GM12878 (cell line): ENCODE measurements at regions not wholly inside any gene's neighbourhood (a gene's known extent, or its start where the extent isn't known, plus 50 kb on each side); places are given as distances from the start of the nearest gene placed in this dataset.

Source experiments
- ATAC-seq: fragments of 200-7000 bp; cut with Tn5 transposase; 3 replicates; pipeline ENCODE4 v1.9.1; 2020; ENCODE audit warnings: mild to moderate bottlenecking, moderate library complexity
- BruUV-seq: library from RNA; stranded (reverse); fragments of 400-500 nt; replicated peaks from 2 replicates; lab custom pipeline; 2021; lab: Mats Ljungman, UMichigan
- CTCF ChIA-PET: fragments of 300-600 bp; sonication (Branson Sonifier 250); formaldehyde crosslinking; extraction: SDS; loops from one replicate; lab custom pipeline; 2021; ENCODE audit warnings: inconsistent platforms; lab: Yijun Ruan, JAX
- POLR2A ChIA-PET: fragments of 350-600 bp; formaldehyde crosslinking; extraction: SDS; loops from one replicate; lab custom pipeline; 2021; ENCODE audit warnings: inconsistent platforms; lab: Charles Lee
- RAD21 ChIA-PET: fragments of 300-600 bp; sonication (Branson Sonifier 250); formaldehyde crosslinking; loops from one replicate; lab custom pipeline; 2023; ENCODE audit warnings: antibody characterized with exemption; ENCODE audit not compliant: unreplicated experiment; lab: Charles Lee
- SMC1A ChIA-PET: fragments of 300-600 bp; sonication (Branson Sonifier 250); formaldehyde crosslinking; loops from one replicate; lab custom pipeline; 2023; ENCODE audit not compliant: unreplicated experiment, uncharacterized antibody; lab: Charles Lee
- DNase-seq: peaks from one replicate; pipeline ENCODE4 v3.0.0-alpha.2; 2011; ENCODE audit warnings: low read depth, low spot score
- FAIRE-seq: peaks from 3 replicates; lab custom pipeline; 2011; peaks lifted over from hg19 to GRCh38; lab: Jason Lieb, UNC
- H2AFZ ChIP-seq: 2 replicates; pipeline ENCODE4 v1.6.0; 2011; ENCODE audit warnings: low read depth, low read length, control low read depth; ENCODE audit not compliant: control insufficient read depth
- H3K27ac ChIP-seq: 2 replicates; pipeline ENCODE4 v1.5.1; 2011; ENCODE audit warnings: control low read depth; ENCODE audit not compliant: control insufficient read depth, insufficient read depth
- H3K27me3 ChIP-seq, 2 experiments: replicated peaks in 1 of 2; 2 replicates each; pipeline versions ENCODE4 v1.6.0 to v1.6.1; 2011; ENCODE audit warnings: low read length in 1 of 2; ENCODE audit not compliant: control insufficient read depth in 2 of 2, insufficient read depth in 2 of 2
- H3K36me3 ChIP-seq, 2 experiments: 2 replicates each; pipeline ENCODE4 v1.5.1; 2011; ENCODE audit warnings: low read length in 1 of 2; ENCODE audit not compliant: control insufficient read depth in 2 of 2, insufficient read depth in 2 of 2
- H3K4me1 ChIP-seq: 2 replicates; pipeline ENCODE4 v1.6.1; 2011; ENCODE audit warnings: mild to moderate bottlenecking, low read length, moderate library complexity, mixed read lengths; ENCODE audit not compliant: control insufficient read depth, insufficient read depth
- H3K4me2 ChIP-seq: 2 replicates; pipeline ENCODE4 v1.6.0; 2011; ENCODE audit warnings: control low read depth; ENCODE audit not compliant: control insufficient read depth, insufficient read depth
- H3K4me3 ChIP-seq: fragments of 200-600 bp; sonication (generic); 2 replicates; pipeline ENCODE4 v1.5.1; 2016
- H3K79me2 ChIP-seq: 2 replicates; pipeline ENCODE4 v1.6.0; 2011; ENCODE audit warnings: low read length; ENCODE audit not compliant: control insufficient read depth, insufficient read depth
- H3K9ac ChIP-seq: 2 replicates; pipeline ENCODE4 v1.8.0; 2011; ENCODE audit warnings: low read length, control low read depth, mixed read lengths; ENCODE audit not compliant: control insufficient read depth, insufficient read depth
- H3K9me3 ChIP-seq: replicated peaks from 3 replicates; pipeline ENCODE4 v1.5.1; 2011; ENCODE audit warnings: mild to moderate bottlenecking, low read length; ENCODE audit not compliant: control insufficient read depth, insufficient read depth
- H4K20me1 ChIP-seq: 2 replicates; pipeline ENCODE4 v1.6.0; 2011; ENCODE audit not compliant: control insufficient read depth, insufficient read depth
- ATF7 ChIP-seq: fragments of 450-650 bp; IDR thresholded peaks from 2 replicates; pipeline ENCODE4 v1.6.1; 2016; ENCODE audit warnings: low read depth, mild to moderate bottlenecking
- BACH1 ChIP-seq: fragments of 450-650 bp; IDR thresholded peaks from 2 replicates; pipeline ENCODE4 v1.6.1; 2017; ENCODE audit warnings: mild to moderate bottlenecking, borderline replicate concordance
- BCL11A ChIP-seq: IDR thresholded peaks from 2 replicates; pipeline ENCODE4 v1.6.1; 2011; ENCODE audit warnings: low read depth, low read length
- BCLAF1 ChIP-seq: fragments of 450-650 bp; IDR thresholded peaks from 2 replicates; pipeline ENCODE4 v1.6.1; 2017; ENCODE audit warnings: antibody characterized with exemption, mild to moderate bottlenecking, moderate library complexity
- CTCF ChIP-seq, 3 experiments: IDR thresholded peaks in 2 of 3; conservative IDR thresholded peaks in 1 of 3; 2 replicates each; pipeline ENCODE4 v1.5.1; 2011; ENCODE audit warnings: low read depth in 3 of 3, low read length in 3 of 3, mild to moderate bottlenecking in 3 of 3, control low read depth in 2 of 3, moderate library complexity in 2 of 3, inconsistent platforms in 1 of 3, mixed read lengths in 1 of 3; ENCODE audit not compliant: control insufficient read depth in 2 of 3, insufficient read depth in 1 of 3; ENCODE audit errors: extremely low read depth in 1 of 3
- ELK1 ChIP-seq: IDR thresholded peaks from 2 replicates; pipeline ENCODE4 v1.6.1; 2012; ENCODE audit warnings: low read depth, low read length, improper control_type of control experiment
- HSF1 ChIP-seq: fragments of 150-350 bp; IDR thresholded peaks from 2 replicates; pipeline ENCODE4 v1.6.1; 2014; ENCODE audit warnings: mild to moderate bottlenecking, low read depth, low read length
- KAT2A ChIP-seq: conservative IDR thresholded peaks from 2 replicates; pipeline ENCODE4 v1.6.1; 2011; ENCODE audit warnings: low read depth, low read length; ENCODE audit not compliant: control insufficient read depth
- MYB ChIP-seq: fragments of 150-350 bp; IDR thresholded peaks from 2 replicates; pipeline ENCODE4 v1.6.1; 2014; ENCODE audit warnings: mild to moderate bottlenecking, low read depth, low read length, borderline replicate concordance
- RAD51 ChIP-seq: fragments of 450-650 bp; IDR thresholded peaks from 2 replicates; pipeline ENCODE4 v1.6.1; 2016; ENCODE audit warnings: moderate library complexity, mild to moderate bottlenecking, inconsistent platforms
- SIN3A ChIP-seq: IDR thresholded peaks from 2 replicates; pipeline ENCODE4 v1.6.1; 2012; ENCODE audit warnings: low read depth, low read length, improper control_type of control experiment
- TCF3 ChIP-seq: IDR thresholded peaks from 2 replicates; pipeline ENCODE4 v1.6.1; 2012; ENCODE audit warnings: low read depth, mild to moderate bottlenecking, low read length, borderline replicate concordance; ENCODE audit not compliant: insufficient read depth
- ZNF687 ChIP-seq: fragments of 450-650 bp; IDR thresholded peaks from 2 replicates; pipeline ENCODE4 v1.6.1; 2017; ENCODE audit warnings: mild to moderate bottlenecking, moderate library complexity
- in situ Hi-C: fragments of 300-500 bp; cut with MboI; formaldehyde crosslinking; loops from 9 replicates; pipeline ENCODE4 v1.14.3; 2018; ENCODE audit warnings: mixed read lengths
- intact Hi-C: fragments of 100-400 bp; cut with micrococcal nuclease; formaldehyde crosslinking; loops from one replicate; pipeline ENCODE4 v1.14.2; 2022; ENCODE audit not compliant: unreplicated experiment

DNA sequence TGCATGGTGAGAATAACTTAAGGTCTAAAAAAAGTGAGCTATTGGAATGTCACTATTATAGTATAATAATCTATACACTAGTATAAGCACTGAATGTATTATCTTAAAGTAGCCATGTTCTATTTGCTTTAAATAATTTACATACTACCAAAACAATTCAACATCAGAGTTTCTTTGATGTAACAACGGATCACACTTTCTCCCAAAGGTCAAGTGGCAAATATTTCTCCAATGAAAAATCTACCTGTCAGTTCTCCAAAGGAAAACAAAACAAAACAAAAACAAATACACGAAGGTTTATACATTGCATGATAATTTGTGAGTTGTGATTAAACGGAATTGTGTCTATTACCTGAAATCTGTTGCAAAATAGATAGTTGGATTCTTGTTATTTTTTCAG, 581.4 kb downstream of the USP25 start (continued):
- TF ChIP-seq CTCF (IDR thresholded peaks at IDR 0.05 in 2 of 3, conservative IDR thresholded peaks at IDR 0.05 in 1 of 3; ENCODE audit: control insufficient read depth in 2 of 3, extremely low read depth in 1 of 3, insufficient read depth in 1 of 3, low read depth in 3 of 3, low read length in 3 of 3), result no peak
- TF ChIP-seq SIN3A, result no peak
- no peak for TF ChIP-seq KAT2A
- no peak for TF ChIP-seq BCL11A
- TF ChIP-seq BACH1, result no peak

- Histone ChIP-seq H3K36me3 (no peaks in the 10 kb centered on the region), H3K4me3 (no peak overlapping the region), H4K20me1 (no peaks in the 10 kb centered on the region), H2AFZ (no peak overlapping the region), H3K4me1 (no peaks in the 10 kb centered on the region), H3K9me3 (no peaks in the 10 kb centered on the region), H3K4me2 (no peak overlapping the region), H3K9ac (no peak overlapping the region), H3K79me2 (no peaks in the 10 kb centered on the region), H3K27me3 (no peaks in the 10 kb centered on the region), H3K27ac (no peak overlapping the region)
- no TSS peak for BruUV-seq
- RAD21 ChIA-PET, result no interaction called here
- DNase-seq (no peak), FAIRE-seq (no peak), ATAC-seq (no peak)
- in situ Hi-C loops (no loop called here), intact Hi-C loops (no loop called here)
- CTCF ChIA-PET, result no interaction called here
- POLR2A ChIA-PET, result no interaction called here
- SMC1A ChIA-PET, result no interaction called here
- TF ChIP-seq RAD51, result no peak
- TF ChIP-seq ELK1, result no peak
- no peak for TF ChIP-seq HSF1
- TF ChIP-seq TCF3, result no peak
- no peak for TF ChIP-seq BCLAF1
- TF ChIP-seq MYB, result no peak
- TF ChIP-seq ATF7, result no peak
- no peak for TF ChIP-seq ZNF687
These were observed 582.5 kb downstream of the USP25 start for GRCh38 chr21:16312321-16312720.
